Erythroblast (primary cell): ENCODE measurements at regions not wholly inside any gene's neighbourhood (a gene's known extent, or its start where the extent isn't known, plus 50 kb on each side); places are given as distances from the start of the nearest gene placed in this dataset.

Experiments used
- GATA1 ChIP-seq: IDR thresholded peaks from 2 replicates; pipeline ENCODE4 v1.6.1; 2011; ENCODE audit warnings: low read depth, mild to moderate bottlenecking, control low read depth, low read length, moderate library complexity
- POLR2A ChIP-seq: IDR thresholded peaks from 2 replicates; pipeline ENCODE4 v1.6.1; 2011; ENCODE audit warnings: mild to moderate bottlenecking, low read length

DNA sequence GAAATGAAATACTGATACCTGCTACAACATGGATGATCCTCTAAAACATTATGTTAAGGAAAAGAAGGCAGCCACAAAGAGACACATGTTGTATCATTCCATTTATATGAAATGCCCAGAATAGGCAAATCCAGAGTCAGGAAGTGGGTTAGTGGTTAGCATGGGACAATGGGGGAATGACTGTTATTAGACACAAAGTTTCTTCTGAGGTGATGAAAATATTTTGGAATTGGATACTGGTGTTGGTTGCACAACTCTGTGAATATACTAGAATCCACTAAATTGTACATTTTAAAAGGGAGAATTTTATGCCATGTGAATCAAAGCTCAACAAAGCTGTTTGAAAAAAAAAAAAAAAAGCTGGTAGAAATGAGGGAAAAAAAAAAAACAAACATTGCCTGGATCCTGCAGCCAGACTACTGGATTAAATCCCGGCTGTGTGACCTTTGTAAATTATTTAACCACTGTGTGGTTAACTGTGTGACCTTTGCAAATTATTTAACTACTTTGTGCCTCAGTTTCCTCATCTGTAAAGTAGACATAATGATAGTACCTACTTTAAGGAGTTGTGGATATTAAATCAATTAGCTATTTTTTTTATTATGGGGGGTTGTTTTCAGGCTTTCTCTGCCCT lies 75.6 kb upstream of the PRICKLE2 start:
- TF ChIP-seq POLR2A (no peak), GATA1 (no peak)
